GM18508 (cell line): ENCODE measurements at regions not wholly inside any gene's neighbourhood (a gene's known extent, or its start where the extent isn't known, plus 50 kb on each side); places are given as distances from the start of the nearest gene placed in this dataset.

Source experiments
- ATAC-seq: cut with Tn5 transposase; IDR thresholded peaks from one replicate; pipeline ENCODE4 v1.9.1; 2021; ENCODE audit warnings: moderate number of reproducible peaks; ENCODE audit not compliant: insufficient read depth, unreplicated experiment

GRCh38 chr7:25279705-25280104 is 51.4 kb upstream of the NPVF start:
- no peak for ATAC-seq

DNA sequence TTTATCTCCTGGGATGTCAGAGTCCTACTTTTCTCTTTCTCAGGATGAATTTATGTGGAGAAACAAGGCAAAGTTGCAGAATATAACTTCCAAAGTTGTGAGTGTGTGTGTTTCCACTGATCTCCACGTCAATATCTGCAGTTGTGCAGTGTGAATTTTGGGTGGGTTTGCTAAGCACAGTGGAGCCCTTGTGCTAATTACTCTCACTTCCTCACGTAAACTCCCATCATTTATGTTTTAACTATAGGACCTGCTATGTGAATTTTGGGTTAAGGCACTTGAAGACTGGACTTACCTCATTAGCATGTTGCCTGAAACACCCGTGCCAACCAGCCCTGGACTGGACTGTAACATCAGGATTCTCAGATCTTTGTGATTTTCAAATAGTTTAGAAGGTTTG is 51.9 kb upstream of the NPVF start:
- ATAC-seq: no peak

GRCh38 chr7:25282194-25282593 is 53.9 kb upstream of the NPVF start:
- ATAC-seq: no peak

DNA sequence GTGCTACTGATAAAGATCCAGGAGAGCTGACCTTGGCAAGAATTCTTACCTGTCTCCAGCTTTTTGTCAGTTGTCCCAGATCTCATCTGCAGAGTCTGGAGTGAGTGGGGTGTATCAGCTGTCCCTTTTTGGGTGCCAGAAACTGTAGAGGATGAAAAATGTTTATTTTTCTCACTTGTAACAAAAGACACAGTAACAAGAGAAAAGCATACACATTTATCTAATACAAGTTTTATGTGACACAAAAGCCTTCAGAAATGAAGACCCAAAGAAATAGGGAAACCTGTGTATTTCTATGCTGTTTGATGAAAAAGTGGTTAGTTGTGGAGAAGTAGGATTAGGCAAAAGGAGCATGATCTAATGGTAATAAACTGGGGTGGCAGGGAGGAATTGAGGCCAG is 58.5 kb upstream of the NPVF start:
- no peak for ATAC-seq

DNA sequence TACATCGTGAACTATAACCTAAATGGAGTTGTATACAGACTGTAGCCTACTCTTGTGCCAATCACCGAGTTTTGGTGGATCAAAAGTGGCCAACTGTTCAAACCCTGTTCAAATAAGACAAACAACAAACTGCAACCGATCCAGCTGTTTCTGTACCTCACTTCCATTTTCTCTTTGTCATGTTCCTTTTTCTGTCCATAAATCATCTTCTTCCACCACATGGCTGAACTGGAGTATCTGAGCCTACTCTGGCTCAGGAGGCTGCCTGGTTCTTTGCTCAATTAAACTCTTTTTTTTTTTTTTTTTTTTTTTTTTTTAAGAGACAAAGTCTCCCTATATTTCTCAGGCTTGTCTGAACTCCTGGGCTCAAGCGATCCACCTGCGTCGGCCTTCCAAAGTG is 59.0 kb upstream of the NPVF start:
- no peak for ATAC-seq

DNA sequence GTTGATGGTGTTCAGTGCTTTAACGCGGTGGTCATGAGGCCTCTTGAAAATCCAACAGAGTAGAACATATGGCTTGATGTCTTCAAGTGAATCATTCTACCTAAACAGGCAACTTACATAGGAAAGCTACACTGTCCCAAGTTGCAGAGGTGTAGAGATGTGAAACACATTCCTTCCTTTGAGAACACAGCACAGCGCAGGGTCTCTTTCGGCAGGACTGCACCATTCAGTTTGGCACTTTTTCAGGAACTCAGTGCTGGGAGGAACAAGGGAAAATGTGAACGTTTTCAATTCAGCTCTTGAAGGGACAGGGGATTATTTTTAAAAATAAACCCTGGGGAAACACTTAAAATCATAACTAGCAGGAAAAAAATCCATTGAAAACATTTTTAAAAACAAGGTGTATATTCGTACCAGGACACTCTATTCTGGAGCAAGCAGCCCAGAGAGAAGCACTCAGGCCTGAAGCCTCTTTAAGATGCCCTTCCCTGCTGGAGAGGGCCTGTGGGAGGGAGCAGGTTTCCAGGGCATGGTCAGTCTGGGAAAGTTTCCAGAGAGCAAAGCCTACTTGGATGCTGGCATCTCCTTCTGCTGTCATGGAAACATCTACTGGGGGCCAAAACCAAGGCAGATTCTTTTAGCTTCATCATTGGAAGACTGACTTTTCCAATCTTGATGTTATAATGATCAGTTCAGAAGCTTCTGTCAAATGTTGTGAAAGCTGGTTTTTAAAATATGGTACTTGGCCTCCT is 60.4 kb upstream of the NPVF start:
- ATAC-seq: no peak

DNA sequence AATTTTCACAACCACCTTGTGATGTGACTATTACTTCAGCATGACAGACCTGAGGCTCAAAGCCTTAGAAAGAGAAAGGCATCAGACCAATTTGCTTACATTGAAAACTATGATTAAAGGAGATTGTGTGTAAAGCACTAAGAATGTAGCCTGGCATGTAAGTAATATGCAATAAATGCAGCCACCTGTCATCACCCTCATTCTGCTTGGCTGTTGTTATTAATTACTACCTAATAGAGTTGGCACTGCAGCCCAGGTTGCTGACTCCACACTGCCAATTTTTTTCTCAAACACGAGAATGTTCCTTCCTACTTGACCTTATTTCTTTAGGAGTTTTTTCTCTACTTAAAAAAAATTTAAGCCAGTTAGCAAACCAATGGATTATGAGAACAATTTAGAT is 61.2 kb upstream of the NPVF start:
- no peak for ATAC-seq

- ATAC-seq: no peak
Measured at GRCh38 chr7:25294624-25295023, 66.3 kb upstream of the NPVF start.

DNA sequence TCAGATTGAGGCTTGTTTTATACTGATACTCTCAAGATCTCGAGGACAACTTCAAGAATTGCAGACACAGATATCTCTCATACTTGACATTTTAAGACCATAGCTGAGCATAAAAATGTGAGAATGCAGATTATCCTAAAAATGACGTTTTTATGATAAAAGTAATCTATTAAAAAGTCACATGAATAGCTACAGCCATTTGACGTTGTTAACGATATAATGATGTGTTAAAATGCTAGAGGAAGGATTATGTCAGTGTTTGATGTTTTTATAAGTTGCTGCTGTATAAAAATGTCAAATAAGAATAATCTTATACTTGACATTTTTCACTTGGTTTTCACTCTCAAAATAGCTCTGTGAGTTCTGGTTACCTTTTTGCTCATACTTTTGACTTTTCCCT is 67.1 kb upstream of the NPVF start:
- no peak for ATAC-seq

DNA sequence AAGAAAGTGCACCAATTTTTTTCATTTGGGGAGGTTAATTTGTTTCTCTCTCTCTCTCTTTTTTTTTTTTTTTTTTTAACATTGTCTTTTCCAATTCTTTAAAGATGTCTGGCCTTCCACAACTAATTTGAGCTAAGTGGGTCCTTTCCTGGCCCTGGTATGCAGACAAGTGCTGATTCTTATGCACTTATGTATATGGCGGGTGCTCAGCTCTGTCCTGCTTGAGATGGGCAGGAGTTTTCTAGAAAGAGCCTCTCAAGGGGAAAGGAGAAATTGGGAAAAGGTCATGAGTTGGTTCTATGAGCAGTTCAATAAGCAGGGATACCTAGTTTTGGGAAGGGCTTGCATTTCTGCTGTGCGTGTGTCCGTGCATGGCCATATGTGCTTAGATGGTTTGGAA is 67.8 kb upstream of the NPVF start:
- no peak for ATAC-seq

GRCh38 chr7:25297278-25297677 is 69.0 kb upstream of the NPVF start:
- no peak for ATAC-seq

DNA sequence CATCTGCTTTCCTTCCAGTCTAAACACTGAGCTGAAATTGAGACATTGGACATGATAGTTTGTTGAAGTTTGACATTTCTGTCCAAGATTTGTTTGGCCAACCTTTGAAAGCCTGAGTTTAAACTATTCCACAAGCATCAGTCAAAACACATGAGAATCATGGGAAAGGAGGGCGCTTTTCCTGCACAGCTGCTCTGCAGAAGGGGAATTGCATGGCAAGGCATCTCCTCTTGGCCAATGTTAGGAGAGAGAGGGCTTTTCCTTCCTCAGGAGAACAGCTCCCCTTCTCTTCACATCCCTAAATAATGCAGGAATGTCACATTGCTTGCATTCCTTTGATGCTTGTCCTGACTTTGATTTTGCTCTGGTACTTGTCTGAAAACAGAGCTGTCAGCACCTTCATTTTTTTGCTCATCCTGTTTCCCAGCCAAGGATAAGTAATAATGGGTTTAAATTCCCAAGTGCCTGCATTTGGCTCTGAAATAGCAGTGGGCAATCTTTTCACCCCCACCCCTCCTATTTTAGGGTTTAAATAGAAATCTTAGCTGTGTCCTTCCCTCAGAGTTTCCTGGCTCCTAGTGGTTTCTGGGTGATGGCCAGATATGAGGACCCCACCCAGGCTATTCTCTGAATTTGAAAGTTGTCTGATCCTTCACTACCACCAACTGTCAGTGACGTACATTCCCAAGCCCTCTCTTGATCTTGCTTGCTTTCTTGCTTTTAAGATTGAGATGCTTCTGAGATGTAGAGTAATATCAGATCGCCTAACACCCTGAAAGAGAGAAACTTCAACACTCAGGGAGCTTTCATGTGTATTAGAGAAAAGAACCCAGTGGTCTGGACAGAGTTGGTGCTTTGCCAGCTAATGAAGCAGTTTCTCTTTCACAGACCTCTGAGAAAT is 75.2 kb upstream of the NPVF start:
- ATAC-seq: no peak

- no peak for ATAC-seq
Measured at GRCh38 chr7:25304691-25305090, 76.4 kb upstream of the NPVF start.

GRCh38 chr7:25305831-25306230 is 77.5 kb upstream of the NPVF start:
- no peak for ATAC-seq

- ATAC-seq: no peak
Measured at GRCh38 chr7:25307624-25308023, 79.3 kb upstream of the NPVF start.

GRCh38 chr7:25308246-25308645 is 80.0 kb upstream of the NPVF start:
- no peak for ATAC-seq

GRCh38 chr7:25308906-25309705 is 80.8 kb upstream of the NPVF start:
- ATAC-seq: no peak

- no peak for ATAC-seq
Measured at GRCh38 chr7:25310896-25311295, 82.6 kb upstream of the NPVF start.

- no peak for ATAC-seq
Measured at GRCh38 chr7:25311346-25311745, 83.1 kb upstream of the NPVF start.

DNA sequence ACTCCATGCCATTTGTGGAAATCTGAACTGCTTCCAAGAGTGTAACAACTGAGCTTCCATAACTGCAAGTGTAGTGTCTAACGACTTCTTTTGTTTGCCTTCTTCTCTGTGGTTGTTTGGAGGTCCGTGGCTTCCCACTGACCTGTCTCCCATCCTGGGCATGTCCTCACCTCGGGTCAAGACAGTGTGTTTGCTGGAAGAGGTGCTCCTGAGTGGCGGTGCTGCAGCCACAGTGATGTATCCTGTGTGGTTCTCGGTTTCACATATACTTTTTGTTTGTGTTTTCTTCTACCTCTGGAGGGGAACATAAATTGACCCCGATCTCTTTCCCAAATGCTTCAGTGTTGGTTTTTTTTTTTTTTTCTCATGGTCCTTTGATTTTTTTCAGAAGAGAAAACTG is 84.7 kb upstream of the NPVF start:
- ATAC-seq: no peak

- ATAC-seq: no peak
Measured at GRCh38 chr7:25313526-25313925, 85.2 kb upstream of the NPVF start.
